Activated naive CD8-positive, alpha-beta T cell (primary cell): ENCODE measurements at regions not wholly inside any gene's neighbourhood (a gene's known extent, or its start where the extent isn't known, plus 50 kb on each side); places are given as distances from the start of the nearest gene placed in this dataset.
A peak's percentile ranks its signal among the peaks of the same experiment; 100 is the strongest.
"Not testable (repeated sequence)": the region's sequence is repeated elsewhere in the genome, so short reads cannot be mapped to it uniquely, and the experiment has no call there.

ENCODE experiments used
- H3K27ac Mint-ChIP-seq: one replicate; pipeline ENCODE4 v1.8.0; 2021; ENCODE audit warnings: mixed read lengths
- H3K27me3 Mint-ChIP-seq: one replicate; pipeline ENCODE4 v1.8.0; 2021; ENCODE audit warnings: mixed read lengths
- H3K36me3 Mint-ChIP-seq: one replicate; pipeline ENCODE4 v1.8.0; 2021; ENCODE audit warnings: mixed read lengths
- H3K4me1 Mint-ChIP-seq: one replicate; pipeline ENCODE4 v1.8.0; 2021; ENCODE audit warnings: low read depth, mixed read lengths
- H3K4me3 Mint-ChIP-seq: one replicate; pipeline ENCODE4 v1.8.0; 2021; ENCODE audit warnings: mild to moderate bottlenecking, mixed read lengths
- H3K9me3 Mint-ChIP-seq: one replicate; pipeline ENCODE4 v1.8.0; 2021; ENCODE audit warnings: low read depth, mixed read lengths

DNA sequence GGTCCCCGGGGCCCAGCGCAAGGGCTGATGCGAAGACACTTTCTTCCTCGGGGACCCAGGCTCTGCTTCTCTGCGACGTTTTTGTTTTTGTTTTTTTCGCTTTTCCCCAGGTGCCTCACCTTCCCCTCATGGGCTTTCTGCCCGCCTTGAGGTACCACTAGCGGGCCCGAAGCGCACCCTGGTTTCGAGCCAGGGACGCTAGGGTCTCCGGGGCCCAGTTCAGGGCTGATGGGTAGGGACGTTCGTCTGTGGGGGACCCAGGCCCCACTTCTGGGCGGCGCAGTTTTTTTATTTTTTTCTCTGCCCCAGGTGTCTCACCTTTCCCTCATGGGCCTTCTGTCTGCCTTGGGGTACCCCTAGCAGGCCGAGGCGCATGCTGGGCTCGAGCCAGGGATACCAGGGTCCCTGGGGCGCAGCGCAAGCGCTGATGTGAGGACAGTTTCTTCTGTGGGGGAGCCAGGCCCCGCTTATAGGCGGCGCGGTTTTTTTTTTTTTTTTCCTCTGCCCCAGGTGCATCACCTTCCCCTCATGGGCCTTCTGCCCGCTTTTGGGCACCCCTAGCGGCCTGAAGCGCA lies 530.0 kb downstream of the FOXD4L4 start:
- not testable (repeated sequence) for H3K27ac Mint-ChIP-seq, H3K27me3 Mint-ChIP-seq, H3K4me1 Mint-ChIP-seq, H3K9me3 Mint-ChIP-seq, H3K36me3 Mint-ChIP-seq, H3K4me3 Mint-ChIP-seq

DNA sequence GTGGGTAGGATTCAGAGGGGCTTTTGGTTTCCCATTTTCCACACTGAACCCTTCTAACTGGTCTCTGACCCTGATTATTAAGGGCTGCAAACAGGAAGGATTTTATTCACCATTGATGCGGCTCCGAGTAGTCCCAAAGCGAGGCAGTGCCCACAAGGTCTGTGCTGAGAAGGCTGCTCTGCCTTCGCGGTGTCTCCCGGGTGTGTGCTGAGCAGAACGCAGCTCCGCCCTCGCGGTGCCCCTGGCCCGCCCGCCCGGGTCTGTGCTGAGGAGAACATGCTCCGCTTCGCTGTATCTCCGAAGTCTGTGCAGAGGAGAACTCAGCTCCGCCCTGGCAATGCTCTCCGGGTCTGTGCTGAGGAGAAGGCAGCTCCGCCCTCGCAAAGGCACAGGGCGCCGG lies 530.7 kb downstream of the FOXD4L4 start:
- H3K4me3 Mint-ChIP-seq, H3K27me3 Mint-ChIP-seq, H3K9me3 Mint-ChIP-seq, H3K4me1 Mint-ChIP-seq, H3K36me3 Mint-ChIP-seq, H3K27ac Mint-ChIP-seq: not testable (repeated sequence)

DNA sequence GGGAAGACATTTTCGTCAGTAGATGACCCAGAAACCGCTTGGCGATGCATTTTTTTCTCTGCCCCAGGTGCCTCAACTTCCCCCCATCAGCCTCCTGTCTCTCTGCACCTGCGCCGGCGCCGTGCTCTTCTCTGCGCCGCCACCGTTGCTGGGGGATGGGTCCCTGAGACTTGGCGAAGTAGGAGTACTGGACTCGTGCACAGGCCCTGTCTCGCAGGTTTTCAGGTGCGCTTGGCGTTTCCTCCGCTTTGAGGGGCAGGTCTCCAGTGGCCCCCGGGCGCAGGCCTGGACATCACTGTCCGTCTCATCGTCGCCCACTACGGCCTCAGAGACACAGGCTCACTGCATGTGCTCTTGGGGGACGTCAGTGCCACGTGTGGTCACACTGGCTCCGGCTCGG lies 532.1 kb downstream of the FOXD4L4 start:
- not testable (repeated sequence) for H3K36me3 Mint-ChIP-seq, H3K27ac Mint-ChIP-seq, H3K4me3 Mint-ChIP-seq, H3K27me3 Mint-ChIP-seq, H3K9me3 Mint-ChIP-seq, H3K4me1 Mint-ChIP-seq

DNA sequence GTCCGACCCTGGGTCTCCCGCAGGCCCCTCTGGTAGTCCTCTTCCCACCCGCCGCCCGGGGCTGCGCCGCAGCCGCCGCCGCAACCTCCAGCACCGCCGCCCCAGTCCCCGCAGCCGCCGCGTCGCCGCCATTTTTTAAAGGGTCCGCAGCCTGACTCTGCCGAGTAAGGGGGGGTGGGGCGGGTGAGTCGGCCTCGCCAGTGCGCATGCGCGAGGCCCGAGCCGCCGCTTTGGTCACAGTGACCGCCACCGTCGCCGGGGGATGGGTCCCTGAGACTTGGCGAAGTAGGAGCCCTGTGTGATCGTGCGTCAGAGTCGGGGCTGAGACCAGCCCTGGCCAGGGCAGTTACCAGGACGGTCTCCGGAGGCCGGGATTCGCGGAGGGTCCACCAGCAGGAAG lies 532.8 kb downstream of the FOXD4L4 start:
- not testable (repeated sequence) for H3K9me3 Mint-ChIP-seq, H3K4me1 Mint-ChIP-seq, H3K36me3 Mint-ChIP-seq, H3K27me3 Mint-ChIP-seq
- peak overlapping the region; percentile 86 for H3K27ac Mint-ChIP-seq
- H3K4me3 Mint-ChIP-seq: peak overlapping the region; percentile 93

DNA sequence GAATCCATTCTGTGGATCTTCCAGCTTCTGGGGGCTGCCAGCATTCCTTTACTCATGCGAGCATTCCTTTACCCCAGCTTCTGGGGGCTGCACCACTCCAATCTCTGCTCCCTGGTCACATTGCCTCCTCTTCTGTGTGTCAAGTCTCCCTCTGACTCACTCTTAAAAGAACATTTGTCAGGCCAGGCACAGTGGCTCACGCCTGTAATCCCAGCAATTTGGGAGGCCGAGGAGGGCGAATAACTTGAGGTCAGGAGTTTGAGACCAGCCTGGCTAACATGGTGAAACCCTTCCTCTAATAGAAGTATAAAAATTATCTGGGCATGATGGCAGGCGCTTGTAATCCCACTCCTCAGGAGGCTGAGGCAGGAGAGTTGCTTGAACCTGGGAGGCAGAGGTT lies 541.9 kb downstream of the FOXD4L4 start:
- not testable (repeated sequence) for H3K4me3 Mint-ChIP-seq, H3K36me3 Mint-ChIP-seq, H3K9me3 Mint-ChIP-seq, H3K27ac Mint-ChIP-seq, H3K27me3 Mint-ChIP-seq, H3K4me1 Mint-ChIP-seq
